Activated naive CD4-positive, alpha-beta T cell treated with anti-CD3 and anti-CD28 coated beads for 36 hours (primary cell): ENCODE measurements at regions not wholly inside any gene's neighbourhood (a gene's known extent, or its start where the extent isn't known, plus 50 kb on each side); places are given as distances from the start of the nearest gene placed in this dataset.
"Not testable (repeated sequence)": the region's sequence is repeated elsewhere in the genome, so short reads cannot be mapped to it uniquely, and the experiment has no call there.

Experiments used
- CTCF ChIA-PET: fragments of 350-600 bp; sonication (Branson Sonifier 250); formaldehyde crosslinking; loops from one replicate; lab custom pipeline; 2021; ENCODE audit warnings: antibody characterized with exemption; lab: Charles Lee
- DNase-seq: peaks from one replicate; pipeline ENCODE4 v3.0.0-alpha.2; 2020
- H3K27ac Mint-ChIP-seq: one replicate; pipeline ENCODE4 v1.8.0; 2021; ENCODE audit warnings: mild to moderate bottlenecking, mixed read lengths
- H3K27me3 Mint-ChIP-seq: one replicate; pipeline ENCODE4 v1.8.0; 2021; ENCODE audit warnings: low read depth, mixed read lengths
- H3K36me3 Mint-ChIP-seq: one replicate; pipeline ENCODE4 v1.8.0; 2021; ENCODE audit warnings: low read depth, mixed read lengths
- H3K4me1 Mint-ChIP-seq: one replicate; pipeline ENCODE4 v1.8.0; 2021; ENCODE audit warnings: low read depth, mixed read lengths
- H3K4me3 Mint-ChIP-seq: one replicate; pipeline ENCODE4 v1.8.0; 2021; ENCODE audit warnings: mild to moderate bottlenecking, moderate library complexity, mixed read lengths
- H3K9me3 Mint-ChIP-seq: one replicate; pipeline ENCODE4 v1.8.0; 2021; ENCODE audit warnings: mixed read lengths
- intact Hi-C: fragments of 100-400 bp; cut with micrococcal nuclease; formaldehyde crosslinking; loops from one replicate; pipeline ENCODE4 v1.15.1; 2023

DNA sequence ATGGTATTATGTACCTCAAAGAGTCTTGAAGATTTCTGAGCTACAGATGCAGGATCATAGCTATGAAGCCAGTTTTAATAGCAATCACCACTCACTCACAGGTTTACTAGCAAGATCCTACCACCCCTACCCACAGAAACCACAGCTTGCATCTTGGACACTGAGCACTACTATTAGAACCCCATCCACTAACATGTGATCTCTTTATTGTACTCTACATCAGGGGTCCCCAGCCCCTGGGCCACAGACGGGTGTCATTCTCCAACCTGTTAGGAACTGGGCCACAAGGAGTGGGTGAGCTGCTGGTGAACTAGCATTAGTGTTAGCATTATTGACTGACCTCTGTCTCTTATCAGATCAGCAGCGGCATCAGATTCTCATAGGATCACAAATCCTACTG, 844.8 kb upstream of the CHORDC1 start:
- no peaks in the 10 kb centered on the region for H3K27me3 Mint-ChIP-seq

DNA sequence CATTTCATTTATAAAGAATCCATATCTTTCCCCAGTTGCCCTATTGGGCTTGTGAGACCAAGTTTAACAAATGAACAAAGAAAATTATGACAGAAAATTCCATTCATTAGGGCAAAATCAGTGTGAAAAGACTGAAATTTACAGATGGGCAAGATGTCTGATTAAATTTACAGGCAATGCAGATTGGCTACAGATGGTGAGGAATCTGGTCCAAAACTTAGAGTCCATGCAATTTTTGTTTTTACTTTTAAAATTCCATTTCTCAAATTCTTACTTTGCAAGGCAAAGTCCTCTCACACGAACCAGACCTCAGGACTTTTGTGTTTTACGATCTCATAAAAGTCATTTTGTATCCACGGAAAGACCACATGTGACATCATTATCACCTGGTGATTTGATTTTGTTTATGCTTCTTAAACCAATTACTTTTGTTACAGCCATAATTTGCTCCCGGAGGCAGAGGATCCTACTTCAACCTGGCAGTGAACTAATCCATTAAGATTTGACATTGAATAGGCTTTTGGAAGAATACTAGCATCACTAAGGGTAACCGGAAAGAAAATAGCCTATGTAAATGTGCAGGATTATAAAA, 843.7 kb upstream of the CHORDC1 start:
- H3K27ac Mint-ChIP-seq, result no peak overlapping the region
- H3K4me1 Mint-ChIP-seq, result no peaks in the 10 kb centered on the region
- H3K9me3 Mint-ChIP-seq, result peaks cover 9% of the 10 kb centered on the region
- CTCF ChIA-PET, result no interaction called here
- DNase-seq, result no peak
- H3K36me3 Mint-ChIP-seq, result no peaks in the 10 kb centered on the region
- H3K4me3 Mint-ChIP-seq, result no peak overlapping the region
- intact Hi-C loops, result no loop called here
- H3K27me3 Mint-ChIP-seq, result no peaks in the 10 kb centered on the region

More for the DNA sequence above, 844.8 kb upstream of the CHORDC1 start:
- DNase-seq, result no peak
- peaks cover 15% of the 10 kb centered on the region for H3K9me3 Mint-ChIP-seq
- intact Hi-C loops, result no loop called here
- CTCF ChIA-PET, result no interaction called here
- H3K36me3 Mint-ChIP-seq, result no peaks in the 10 kb centered on the region
- H3K27ac Mint-ChIP-seq, result no peak overlapping the region
- no peak overlapping the region for H3K4me3 Mint-ChIP-seq
- H3K4me1 Mint-ChIP-seq, result no peaks in the 10 kb centered on the region

DNA sequence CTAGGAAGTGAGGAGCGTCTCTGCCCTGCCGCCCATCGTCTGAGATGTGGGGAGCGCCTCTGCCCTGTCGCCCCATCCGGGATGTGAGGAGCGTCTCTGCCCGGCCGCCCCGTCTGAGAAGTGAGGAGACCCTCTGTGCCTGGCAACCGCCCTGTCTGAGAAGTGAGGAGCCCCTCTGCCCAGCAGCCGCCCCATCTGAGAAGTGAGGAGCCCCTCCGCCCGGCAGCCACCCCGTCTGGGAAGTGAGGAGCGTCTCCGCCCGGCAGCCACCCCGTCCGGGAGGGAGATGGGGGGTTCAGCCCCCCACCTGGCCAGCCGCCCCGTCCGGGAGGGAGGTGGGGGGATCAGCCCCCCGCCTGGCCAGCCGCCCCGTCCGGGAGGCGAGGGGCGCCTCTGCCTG, 840.5 kb upstream of the CHORDC1 start:
- H3K4me1 Mint-ChIP-seq, H3K9me3 Mint-ChIP-seq, H3K36me3 Mint-ChIP-seq, H3K27ac Mint-ChIP-seq, CTCF ChIA-PET, intact Hi-C loops, DNase-seq, H3K27me3 Mint-ChIP-seq, H3K4me3 Mint-ChIP-seq: not testable (repeated sequence)

- intact Hi-C loops, result no loop called here
- Mint-ChIP-seq H3K27me3 (no peaks in the 10 kb centered on the region), H3K36me3 (no peaks in the 10 kb centered on the region), H3K4me3 (no peak overlapping the region), H3K9me3 (peaks cover 3% of the 10 kb centered on the region), H3K27ac (no peak overlapping the region), H3K4me1 (no peaks in the 10 kb centered on the region)
- no peak for DNase-seq
- CTCF ChIA-PET, result no interaction called here
These were observed 825.0 kb upstream of the CHORDC1 start for GRCh38 chr11:91047882-91048281.

GRCh38 chr11:91046261-91046660, 823.4 kb upstream of the CHORDC1 start:
- CTCF ChIA-PET, result no interaction called here
- no peaks in the 10 kb centered on the region for H3K4me1 Mint-ChIP-seq
- peaks cover 4% of the 10 kb centered on the region for H3K9me3 Mint-ChIP-seq
- no peaks in the 10 kb centered on the region for H3K27me3 Mint-ChIP-seq
- H3K36me3 Mint-ChIP-seq, result no peaks in the 10 kb centered on the region
- no peak overlapping the region for H3K27ac Mint-ChIP-seq
- intact Hi-C loops, result no loop called here
- no peak for DNase-seq
- H3K4me3 Mint-ChIP-seq, result no peak overlapping the region

DNA sequence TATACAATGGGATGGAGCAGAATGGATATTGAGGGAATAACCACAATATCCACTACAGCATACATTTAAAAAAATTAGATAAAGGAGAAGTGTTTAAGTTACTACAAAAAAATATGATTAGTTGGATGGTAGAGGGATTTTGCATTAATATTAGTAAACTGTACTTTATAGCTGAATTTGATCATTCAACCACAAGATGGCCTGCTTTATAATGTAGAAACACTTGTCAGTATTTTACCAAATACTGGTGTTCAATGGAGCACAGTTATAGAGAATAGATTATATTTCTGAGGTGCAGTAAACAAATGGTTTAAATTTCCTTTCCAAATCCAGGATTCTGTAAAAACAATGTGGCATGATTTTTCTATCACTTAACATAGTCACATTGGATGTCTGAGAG, 818.8 kb upstream of the CHORDC1 start:
- peaks cover 15% of the 10 kb centered on the region for H3K9me3 Mint-ChIP-seq
- no peak for DNase-seq
- CTCF ChIA-PET, result no interaction called here
- no peak overlapping the region for H3K27ac Mint-ChIP-seq
- no peaks in the 10 kb centered on the region for H3K27me3 Mint-ChIP-seq
- H3K4me1 Mint-ChIP-seq, result no peaks in the 10 kb centered on the region
- H3K4me3 Mint-ChIP-seq, result no peak overlapping the region
- H3K36me3 Mint-ChIP-seq, result no peaks in the 10 kb centered on the region
- intact Hi-C loops, result no loop called here

DNA sequence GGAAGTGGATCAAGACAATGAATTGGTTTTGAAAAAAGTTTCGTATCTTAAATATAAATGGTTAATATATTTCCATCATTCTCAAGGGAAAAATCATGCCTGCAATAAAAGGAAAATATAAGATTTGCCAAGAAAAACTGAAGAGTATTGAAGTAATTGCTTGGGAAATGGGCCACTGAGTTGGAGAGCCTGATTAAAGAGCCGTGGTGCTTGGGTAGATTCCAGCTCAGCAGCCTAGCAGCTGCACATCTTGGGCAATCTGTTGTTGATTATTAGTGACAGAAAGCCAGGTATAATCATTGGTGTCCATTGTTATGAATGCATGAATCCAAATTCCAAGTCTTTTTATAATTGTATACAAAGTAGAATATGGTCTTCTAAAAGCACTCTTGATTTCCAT, 800.9 kb upstream of the CHORDC1 start:
- H3K27me3 Mint-ChIP-seq, result no peaks in the 10 kb centered on the region
- DNase-seq, result no peak
- CTCF ChIA-PET, result no interaction called here
- H3K4me3 Mint-ChIP-seq, result no peak overlapping the region
- no peaks in the 10 kb centered on the region for H3K36me3 Mint-ChIP-seq
- intact Hi-C loops, result no loop called here
- no peaks in the 10 kb centered on the region for H3K4me1 Mint-ChIP-seq
- no peak overlapping the region for H3K27ac Mint-ChIP-seq
- no peaks in the 10 kb centered on the region for H3K9me3 Mint-ChIP-seq

DNA sequence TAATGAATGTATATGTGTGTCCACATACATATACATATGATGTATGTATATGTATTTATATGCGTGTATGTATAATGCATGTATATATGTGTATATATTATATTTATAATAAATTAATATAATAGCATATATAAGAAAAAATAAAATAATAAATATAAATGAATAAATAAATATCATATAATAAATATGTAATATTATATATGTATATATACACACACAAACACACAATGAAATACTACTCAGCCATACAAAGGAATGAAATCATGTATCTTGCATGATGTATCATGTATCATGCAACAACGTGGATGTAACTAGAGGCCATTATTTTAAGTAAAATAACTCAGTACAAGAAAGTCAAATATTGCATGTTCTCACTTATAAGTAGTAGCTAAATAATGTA, 788.7 kb upstream of the CHORDC1 start:
- no peaks in the 10 kb centered on the region for H3K27me3 Mint-ChIP-seq
- intact Hi-C loops, result no loop called here
- H3K4me3 Mint-ChIP-seq, result no peak overlapping the region
- CTCF ChIA-PET, result no interaction called here
- H3K27ac Mint-ChIP-seq, result no peak overlapping the region
- H3K4me1 Mint-ChIP-seq, result no peaks in the 10 kb centered on the region
- DNase-seq, result no peak
- peaks cover 15% of the 10 kb centered on the region for H3K9me3 Mint-ChIP-seq
- H3K36me3 Mint-ChIP-seq, result no peaks in the 10 kb centered on the region

DNA sequence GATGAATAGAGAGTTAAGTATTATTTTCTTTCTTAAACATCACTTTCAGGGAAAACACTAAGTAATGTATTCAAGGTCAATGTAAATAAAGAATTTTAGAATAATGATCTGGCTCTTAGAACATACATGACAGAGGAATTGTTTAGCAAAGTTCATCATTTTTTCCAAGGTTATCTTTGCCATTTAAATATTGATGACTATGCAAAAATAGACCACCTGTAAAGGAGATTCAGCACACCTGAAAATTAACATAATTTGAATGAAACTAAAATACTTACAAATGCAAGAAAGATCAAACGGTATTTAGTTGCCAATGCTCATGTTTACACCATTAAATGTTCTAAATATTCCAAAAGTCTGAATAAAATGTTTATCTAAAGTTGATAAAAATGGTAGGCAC, 782.6 kb upstream of the CHORDC1 start:
- H3K36me3 Mint-ChIP-seq, result no peaks in the 10 kb centered on the region
- DNase-seq, result no peak
- CTCF ChIA-PET, result no interaction called here
- H3K4me1 Mint-ChIP-seq, result no peaks in the 10 kb centered on the region
- intact Hi-C loops, result no loop called here
- H3K27ac Mint-ChIP-seq, result no peak overlapping the region
- H3K9me3 Mint-ChIP-seq, result peaks cover 11% of the 10 kb centered on the region
- H3K4me3 Mint-ChIP-seq, result no peak overlapping the region
- no peaks in the 10 kb centered on the region for H3K27me3 Mint-ChIP-seq

DNA sequence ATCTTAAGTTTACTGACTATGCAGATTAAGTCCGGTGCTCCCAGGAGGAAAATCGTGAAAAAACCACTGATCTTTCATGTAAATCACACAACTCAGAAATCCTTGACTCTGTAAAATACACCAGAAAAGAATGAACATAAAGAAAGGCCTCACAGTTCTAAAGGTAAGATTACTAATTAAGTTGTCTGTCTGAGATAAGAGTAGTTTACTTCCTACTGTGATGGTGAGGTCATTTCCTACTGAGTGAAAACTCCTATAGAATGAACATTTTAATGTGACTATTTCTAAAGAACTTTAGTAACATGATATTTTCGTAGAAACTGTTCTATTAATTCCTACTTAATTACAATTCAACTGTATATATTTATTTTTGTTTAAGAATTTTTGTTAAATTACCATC, 774.4 kb upstream of the CHORDC1 start:
- no peak for DNase-seq
- Mint-ChIP-seq H3K9me3 (peaks cover 3% of the 10 kb centered on the region), H3K4me3 (no peak overlapping the region), H3K27ac (no peak overlapping the region), H3K27me3 (no peaks in the 10 kb centered on the region), H3K36me3 (no peaks in the 10 kb centered on the region), H3K4me1 (no peaks in the 10 kb centered on the region)
- intact Hi-C loops, result no loop called here
- CTCF ChIA-PET, result no interaction called here

DNA sequence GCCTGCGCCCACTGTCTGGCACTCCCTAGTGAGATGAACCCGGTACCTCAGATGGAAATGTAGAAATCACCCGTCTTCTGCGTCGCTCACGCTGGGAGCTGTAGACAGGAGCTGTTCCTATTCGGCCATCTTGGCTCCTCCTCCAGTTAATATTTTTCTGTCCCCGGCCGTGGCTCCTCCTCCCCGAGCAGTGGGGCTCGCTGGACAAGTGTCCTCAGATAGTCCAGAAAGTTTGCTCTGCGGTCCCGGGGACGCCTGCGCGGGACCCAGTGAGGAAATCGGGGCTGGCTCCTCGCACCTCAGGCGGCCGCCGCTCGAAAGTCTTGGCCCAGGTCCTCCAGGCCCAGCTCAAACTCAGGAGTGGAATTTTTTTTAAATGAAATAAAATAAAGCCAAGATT, 749.3 kb upstream of the CHORDC1 start:
- peaks cover 13% of the 10 kb centered on the region for H3K9me3 Mint-ChIP-seq
- H3K27ac Mint-ChIP-seq, H3K27me3 Mint-ChIP-seq, H3K4me3 Mint-ChIP-seq, intact Hi-C loops, DNase-seq, H3K36me3 Mint-ChIP-seq, CTCF ChIA-PET, H3K4me1 Mint-ChIP-seq: not testable (repeated sequence)

DNA sequence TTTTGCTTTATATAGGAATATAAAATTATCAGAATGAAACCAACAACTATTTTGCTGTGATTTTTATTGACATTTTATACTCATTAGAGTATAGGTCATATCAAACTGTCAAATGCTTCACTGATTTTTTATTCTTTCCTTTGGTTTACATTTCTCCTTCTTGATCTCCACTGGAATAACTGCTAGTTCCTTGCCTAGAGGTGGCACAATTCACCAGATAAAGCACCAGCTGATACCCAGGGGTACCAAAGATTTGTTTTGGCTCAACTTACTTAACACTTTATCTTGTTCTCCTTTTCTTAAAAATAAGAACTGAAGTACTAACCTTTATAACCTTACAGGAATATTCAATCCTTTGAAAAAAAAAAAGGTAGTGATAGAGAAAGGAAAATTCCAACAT, 725.1 kb upstream of the CHORDC1 start:
- H3K27me3 Mint-ChIP-seq, result no peaks in the 10 kb centered on the region
- H3K4me3 Mint-ChIP-seq, result no peak overlapping the region
- no peak overlapping the region for H3K27ac Mint-ChIP-seq
- no peaks in the 10 kb centered on the region for H3K9me3 Mint-ChIP-seq
- H3K4me1 Mint-ChIP-seq, result no peaks in the 10 kb centered on the region
- DNase-seq, result no peak
- no peaks in the 10 kb centered on the region for H3K36me3 Mint-ChIP-seq
- intact Hi-C loops, result no loop called here
- CTCF ChIA-PET, result no interaction called here

- Mint-ChIP-seq H3K4me3 (no peak overlapping the region), H3K27ac (no peak overlapping the region), H3K36me3 (no peaks in the 10 kb centered on the region), H3K27me3 (no peaks in the 10 kb centered on the region), H3K9me3 (peaks cover 2% of the 10 kb centered on the region), H3K4me1 (no peaks in the 10 kb centered on the region)
- DNase-seq, result no peak
- intact Hi-C loops, result no loop called here
- CTCF ChIA-PET, result no interaction called here
These were observed 707.4 kb upstream of the CHORDC1 start for GRCh38 chr11:90930252-90930651.

DNA sequence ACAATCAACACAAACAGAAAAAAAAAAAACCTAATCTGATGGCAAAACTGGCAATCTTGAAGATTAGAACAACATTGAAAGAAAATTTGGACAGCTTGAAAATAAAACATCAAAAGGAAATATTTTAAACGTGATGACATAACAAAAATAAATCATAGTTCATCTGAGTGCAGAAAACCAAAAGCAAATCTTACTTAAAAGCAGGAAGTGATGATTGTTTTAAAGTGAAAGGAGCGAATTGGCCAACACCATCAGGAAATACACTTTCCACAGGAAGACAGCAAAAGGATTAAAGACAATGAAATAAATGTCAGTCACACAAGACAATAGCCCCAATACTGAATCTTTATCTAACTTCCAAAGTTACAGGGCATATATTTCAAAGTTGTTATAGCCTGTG, 696.5 kb upstream of the CHORDC1 start:
- Mint-ChIP-seq H3K9me3 (peaks cover 1% of the 10 kb centered on the region), H3K27me3 (no peaks in the 10 kb centered on the region), H3K27ac (no peak overlapping the region), H3K4me1 (no peaks in the 10 kb centered on the region), H3K4me3 (no peak overlapping the region), H3K36me3 (no peaks in the 10 kb centered on the region)
- intact Hi-C loops, result no loop called here
- CTCF ChIA-PET, result no interaction called here
- DNase-seq, result no peak
